K562 (cell line): ENCODE measurements at regions not wholly inside any gene's neighbourhood (a gene's known extent, or its start where the extent isn't known, plus 50 kb on each side); places are given as distances from the start of the nearest gene placed in this dataset.

Experiments
- ARHGAP35 ChIP-seq: fragments of 450-650 bp; IDR thresholded peaks from 2 replicates; pipeline ENCODE4 v1.6.1; 2018; ENCODE audit not compliant: partially characterized antibody
- ATF1 ChIP-seq, 2 experiments: fragments of 450-650 bp in 1 of 2; IDR thresholded peaks; 2 replicates each; pipeline ENCODE4 v1.6.1; 2016; ENCODE audit warnings: missing compliant biosample characterization in 1 of 2, missing genetic modification characterization in 1 of 2
- CXXC5 ChIP-seq: fragments of 250-450 bp; sonication (Bioruptor Pico); IDR thresholded peaks from 2 replicates; pipeline ENCODE4 v1.8.0; 2022; ENCODE audit warnings: inconsistent platforms, mild to moderate bottlenecking, moderate library complexity
- EGR1 ChIP-seq: fragments of 450-650 bp; conservative IDR thresholded peaks from 2 replicates; pipeline ENCODE4 v1.6.1; 2017; ENCODE audit warnings: mild to moderate bottlenecking
- ETV5 ChIP-seq: sonication (generic); formaldehyde crosslinking; IDR thresholded peaks from 2 replicates; pipeline ENCODE4 v1.4.0; 2020; ENCODE audit warnings: low read depth, mild to moderate bottlenecking, missing genetic modification reagents
- EWSR1 ChIP-seq: fragments of 450-650 bp; IDR thresholded peaks from 2 replicates; pipeline ENCODE4 v1.6.1; 2018; ENCODE audit warnings: borderline replicate concordance, mild to moderate bottlenecking, low read depth, moderate library complexity; ENCODE audit not compliant: partially characterized antibody
- GABPB1 ChIP-seq: sonication (generic); formaldehyde crosslinking; IDR thresholded peaks from 2 replicates; pipeline ENCODE4 v1.8.0; 2022; ENCODE audit warnings: mild to moderate bottlenecking, missing genetic modification reagents
- GTF2A2 ChIP-seq: IDR thresholded peaks from 2 replicates; pipeline ENCODE4 v1.6.1; 2016; ENCODE audit warnings: mild to moderate bottlenecking, missing genetic modification characterization, missing compliant biosample characterization
- HMG20B ChIP-seq: fragments of 250-450 bp; sonication (Bioruptor Pico); IDR thresholded peaks from 2 replicates; pipeline ENCODE4 v1.5.0; 2021; ENCODE audit warnings: mild to moderate bottlenecking
- JUNB ChIP-seq: fragments of 450-650 bp; formaldehyde crosslinking; conservative IDR thresholded peaks from 2 replicates; pipeline ENCODE4 v1.4.0; 2020; ENCODE audit warnings: mild to moderate bottlenecking
- KDM2B ChIP-seq: fragments of 250-450 bp; sonication (Bioruptor Pico); IDR thresholded peaks from 2 replicates; pipeline ENCODE4 v1.8.0; 2021; ENCODE audit warnings: mild to moderate bottlenecking, moderate library complexity
- NCOA1 ChIP-seq: fragments of 450-650 bp; IDR thresholded peaks from 2 replicates; pipeline ENCODE4 v1.6.1; 2016; ENCODE audit warnings: low read depth
- NR2C1 ChIP-seq, 2 experiments: fragments of 450-650 bp; IDR thresholded peaks; 2 replicates each; pipeline ENCODE4 v1.6.1; 2017; ENCODE audit warnings: mild to moderate bottlenecking in 2 of 2, antibody characterized with exemption in 1 of 2, inconsistent platforms in 1 of 2, missing compliant biosample characterization in 1 of 2, missing genetic modification characterization in 1 of 2
- PTRF ChIP-seq: fragments of 450-650 bp; IDR thresholded peaks from 2 replicates; pipeline ENCODE4 v1.6.1; 2016; ENCODE audit warnings: mild to moderate bottlenecking, missing genetic modification characterization, missing compliant biosample characterization
- TGIF2 ChIP-seq: sonication (generic); formaldehyde crosslinking; IDR thresholded peaks from 2 replicates; pipeline ENCODE4 v1.8.1; 2022; ENCODE audit warnings: mild to moderate bottlenecking, missing genetic modification reagents, moderate library complexity
- ZNF140 ChIP-seq: fragments of 250-450 bp; sonication (Bioruptor Pico); IDR thresholded peaks from 2 replicates; pipeline ENCODE4 v1.8.0; 2021; ENCODE audit warnings: moderate library complexity, mild to moderate bottlenecking, inconsistent platforms
- TF ChIP-seq, protein P1 (sequence below): fragments of 250-450 bp; sonication (Bioruptor Pico); IDR thresholded peaks from 2 replicates; pipeline ENCODE4 v1.8.0; 2022; ENCODE audit warnings: inconsistent platforms
- TF ChIP-seq, protein P2 (sequence below): fragments of 250-450 bp; sonication (Bioruptor Pico); IDR thresholded peaks from 2 replicates; pipeline ENCODE4 v1.4.0; 2020; ENCODE audit warnings: mild to moderate bottlenecking, moderate library complexity
- TF ChIP-seq, protein P3 (sequence below), 2 experiments: fragments of 450-650 bp in 1 of 2; IDR thresholded peaks; 2 replicates each; pipeline ENCODE4 v1.6.1; 2011 to 2017; ENCODE audit warnings: low read depth in 2 of 2, antibody characterized with exemption in 1 of 2, borderline replicate concordance in 1 of 2, low read length in 1 of 2, mild to moderate bottlenecking in 1 of 2, mixed read lengths in 1 of 2; ENCODE audit not compliant: control insufficient read depth in 1 of 2
- TF ChIP-seq, protein P4 (sequence below): fragments of 450-650 bp; formaldehyde crosslinking; IDR thresholded peaks from 2 replicates; pipeline ENCODE4 v1.4.0; 2022; ENCODE audit warnings: missing genetic modification characterization

DNA sequence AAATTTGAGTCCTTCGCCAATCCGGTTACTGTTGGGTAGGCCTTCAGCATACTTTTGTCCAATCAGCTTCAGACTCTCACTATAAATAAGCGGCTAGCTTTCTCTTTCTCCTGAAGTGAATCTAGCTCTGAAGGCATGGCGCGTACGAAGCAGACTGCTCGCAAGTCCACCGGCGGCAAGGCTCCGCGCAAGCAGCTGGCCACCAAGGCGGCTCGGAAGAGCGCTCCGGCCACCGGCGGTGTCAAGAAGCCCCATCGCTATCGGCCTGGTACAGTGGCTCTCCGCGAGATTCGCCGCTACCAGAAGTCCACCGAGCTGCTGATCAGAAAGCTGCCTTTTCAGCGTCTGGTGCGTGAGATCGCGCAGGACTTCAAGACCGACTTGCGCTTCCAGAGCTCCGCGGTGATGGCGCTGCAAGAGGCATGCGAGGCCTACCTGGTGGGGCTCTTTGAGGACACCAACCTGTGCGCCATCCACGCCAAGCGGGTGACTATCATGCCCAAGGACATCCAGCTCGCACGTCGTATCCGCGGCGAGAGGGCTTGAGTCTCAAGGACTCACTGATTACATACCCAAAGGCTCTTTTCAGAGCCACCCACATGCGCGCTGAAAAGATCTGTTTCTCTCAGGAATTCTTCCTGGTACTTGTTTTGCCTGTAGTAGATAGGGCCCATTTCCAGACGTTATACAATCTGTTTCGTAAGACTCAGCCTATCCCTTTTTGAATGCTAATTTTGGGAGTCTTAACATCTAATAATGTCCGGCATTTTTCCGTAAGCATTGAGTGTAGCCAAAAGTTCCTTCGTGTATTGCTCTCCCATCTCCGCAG lies 102.0 kb downstream of the OR2B2 start (continued):
- TF ChIP-seq KDM2B (0 out of 2 replicates have a peak, but pooled peaks have one; percentile 66), HMG20B (CRISPR knock-in tag) (no peak), CXXC5 (CRISPR knock-in tag) (peak; percentile 82), ARHGAP35 (no peak), ETV5 (CRISPR knock-in tag) (peak; percentile 83), GABPB1 (CRISPR knock-in tag) (peak; percentile 75), NCOA1 (no peak), PTRF (tag) (no peak), GTF2A2 (tag) (peak; percentile 83), NR2C1 (IDR thresholded peaks at IDR 0.05) (no peak), NR2C1 (tag; IDR thresholded peaks at IDR 0.05) (no peak), TGIF2 (peak; percentile 35), EGR1 (no peak), ATF1 (CRISPR knock-in tag; IDR thresholded peaks at IDR 0.05) (no peak), ATF1 (tag; IDR thresholded peaks at IDR 0.05) (peak; percentile 72), JUNB (CRISPR knock-in tag) (no peak; the same call in 1 of the 2 replicates), EWSR1 (no peak), ZNF140 (CRISPR knock-in tag) (no peak)
- TF ChIP-seq, protein P1, sequence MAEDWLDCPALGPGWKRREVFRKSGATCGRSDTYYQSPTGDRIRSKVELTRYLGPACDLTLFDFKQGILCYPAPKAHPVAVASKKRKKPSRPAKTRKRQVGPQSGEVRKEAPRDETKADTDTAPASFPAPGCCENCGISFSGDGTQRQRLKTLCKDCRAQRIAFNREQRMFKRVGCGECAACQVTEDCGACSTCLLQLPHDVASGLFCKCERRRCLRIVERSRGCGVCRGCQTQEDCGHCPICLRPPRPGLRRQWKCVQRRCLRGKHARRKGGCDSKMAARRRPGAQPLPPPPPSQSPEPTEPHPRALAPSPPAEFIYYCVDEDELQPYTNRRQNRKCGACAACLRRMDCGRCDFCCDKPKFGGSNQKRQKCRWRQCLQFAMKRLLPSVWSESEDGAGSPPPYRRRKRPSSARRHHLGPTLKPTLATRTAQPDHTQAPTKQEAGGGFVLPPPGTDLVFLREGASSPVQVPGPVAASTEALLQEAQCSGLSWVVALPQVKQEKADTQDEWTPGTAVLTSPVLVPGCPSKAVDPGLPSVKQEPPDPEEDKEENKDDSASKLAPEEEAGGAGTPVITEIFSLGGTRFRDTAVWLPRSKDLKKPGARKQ: no peak
- TF ChIP-seq, protein P2, sequence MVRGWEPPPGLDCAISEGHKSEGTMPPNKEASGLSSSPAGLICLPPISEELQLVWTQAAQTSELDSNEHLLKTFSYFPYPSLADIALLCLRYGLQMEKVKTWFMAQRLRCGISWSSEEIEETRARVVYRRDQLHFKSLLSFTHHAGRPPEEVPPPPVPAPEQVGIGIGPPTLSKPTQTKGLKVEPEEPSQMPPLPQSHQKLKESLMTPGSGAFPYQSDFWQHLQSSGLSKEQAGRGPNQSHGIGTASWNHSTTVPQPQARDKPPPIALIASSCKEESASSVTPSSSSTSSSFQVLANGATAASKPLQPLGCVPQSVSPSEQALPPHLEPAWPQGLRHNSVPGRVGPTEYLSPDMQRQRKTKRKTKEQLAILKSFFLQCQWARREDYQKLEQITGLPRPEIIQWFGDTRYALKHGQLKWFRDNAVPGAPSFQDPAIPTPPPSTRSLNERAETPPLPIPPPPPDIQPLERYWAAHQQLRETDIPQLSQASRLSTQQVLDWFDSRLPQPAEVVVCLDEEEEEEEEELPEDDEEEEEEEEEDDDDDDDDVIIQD (CRISPR knock-in tag): no peak
- TF ChIP-seq, protein P3, sequence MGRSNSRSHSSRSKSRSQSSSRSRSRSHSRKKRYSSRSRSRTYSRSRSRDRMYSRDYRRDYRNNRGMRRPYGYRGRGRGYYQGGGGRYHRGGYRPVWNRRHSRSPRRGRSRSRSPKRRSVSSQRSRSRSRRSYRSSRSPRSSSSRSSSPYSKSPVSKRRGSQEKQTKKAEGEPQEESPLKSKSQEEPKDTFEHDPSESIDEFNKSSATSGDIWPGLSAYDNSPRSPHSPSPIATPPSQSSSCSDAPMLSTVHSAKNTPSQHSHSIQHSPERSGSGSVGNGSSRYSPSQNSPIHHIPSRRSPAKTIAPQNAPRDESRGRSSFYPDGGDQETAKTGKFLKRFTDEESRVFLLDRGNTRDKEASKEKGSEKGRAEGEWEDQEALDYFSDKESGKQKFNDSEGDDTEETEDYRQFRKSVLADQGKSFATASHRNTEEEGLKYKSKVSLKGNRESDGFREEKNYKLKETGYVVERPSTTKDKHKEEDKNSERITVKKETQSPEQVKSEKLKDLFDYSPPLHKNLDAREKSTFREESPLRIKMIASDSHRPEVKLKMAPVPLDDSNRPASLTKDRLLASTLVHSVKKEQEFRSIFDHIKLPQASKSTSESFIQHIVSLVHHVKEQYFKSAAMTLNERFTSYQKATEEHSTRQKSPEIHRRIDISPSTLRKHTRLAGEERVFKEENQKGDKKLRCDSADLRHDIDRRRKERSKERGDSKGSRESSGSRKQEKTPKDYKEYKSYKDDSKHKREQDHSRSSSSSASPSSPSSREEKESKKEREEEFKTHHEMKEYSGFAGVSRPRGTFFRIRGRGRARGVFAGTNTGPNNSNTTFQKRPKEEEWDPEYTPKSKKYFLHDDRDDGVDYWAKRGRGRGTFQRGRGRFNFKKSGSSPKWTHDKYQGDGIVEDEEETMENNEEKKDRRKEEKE (IDR thresholded peaks at IDR 0.05; ENCODE audit: borderline replicate concordance in 1 of 2, control insufficient read depth in 1 of 2, low read depth in 2 of 2, low read length in 1 of 2): peak; percentile 78 to 89; a peak in 3 of 4 replicates
- TF ChIP-seq, protein P4, sequence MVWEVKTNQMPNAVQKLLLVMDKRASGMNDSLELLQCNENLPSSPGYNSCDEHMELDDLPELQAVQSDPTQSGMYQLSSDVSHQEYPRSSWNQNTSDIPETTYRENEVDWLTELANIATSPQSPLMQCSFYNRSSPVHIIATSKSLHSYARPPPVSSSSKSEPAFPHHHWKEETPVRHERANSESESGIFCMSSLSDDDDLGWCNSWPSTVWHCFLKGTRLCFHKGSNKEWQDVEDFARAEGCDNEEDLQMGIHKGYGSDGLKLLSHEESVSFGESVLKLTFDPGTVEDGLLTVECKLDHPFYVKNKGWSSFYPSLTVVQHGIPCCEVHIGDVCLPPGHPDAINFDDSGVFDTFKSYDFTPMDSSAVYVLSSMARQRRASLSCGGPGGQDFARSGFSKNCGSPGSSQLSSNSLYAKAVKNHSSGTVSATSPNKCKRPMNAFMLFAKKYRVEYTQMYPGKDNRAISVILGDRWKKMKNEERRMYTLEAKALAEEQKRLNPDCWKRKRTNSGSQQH (CRISPR knock-in tag): peak; percentile 88
